CD14-positive monocyte (primary cell): ENCODE measurements at regions not wholly inside any gene's neighbourhood (a gene's known extent, or its start where the extent isn't known, plus 50 kb on each side); places are given as distances from the start of the nearest gene placed in this dataset.

Experiments used
- DNase-seq, 3 donors: peaks; one replicate each; pipeline ENCODE4 v3.0.0-alpha.2; 2011 to 2022
- H2AFZ ChIP-seq: 2 replicates; pipeline ENCODE4 v1.6.0; 2012; ENCODE audit warnings: mild to moderate bottlenecking, low read depth, low read length, inconsistent platforms; ENCODE audit not compliant: insufficient read depth, poor library complexity, severe bottlenecking
- H3K27ac ChIP-seq, 2 donors: 1 replicate in 1 of 2; 2 replicates in 1 of 2; pipeline ENCODE4 v1.5.1; 2012 to 2013; ENCODE audit warnings: low read length in 2 of 2, control low read depth in 1 of 2, inconsistent platforms in 1 of 2, low read depth in 1 of 2, mild to moderate bottlenecking in 1 of 2
- H3K27me3 ChIP-seq, 2 donors: one replicate each; pipeline versions ENCODE4 v1.6.0 to v1.6.1; 2011 to 2013; ENCODE audit warnings: low read length in 2 of 2; ENCODE audit not compliant: control insufficient read depth in 2 of 2, insufficient read depth in 2 of 2
- H3K36me3 ChIP-seq, 2 donors: replicated peaks in 1 of 2; 1 replicate in 1 of 2; 2 replicates in 1 of 2; pipeline versions ENCODE4 v1.5.1 to v1.6.1; 2012 to 2013; ENCODE audit warnings: low read length in 2 of 2, control low read depth in 1 of 2, inconsistent platforms in 1 of 2, mild to moderate bottlenecking in 1 of 2; ENCODE audit not compliant: insufficient read depth in 2 of 2, control insufficient read depth in 1 of 2
- H3K4me1 ChIP-seq, 2 donors: 1 replicate in 1 of 2; 2 replicates in 1 of 2; pipeline versions ENCODE4 v1.5.1 to v1.6.1; 2012 to 2013; ENCODE audit warnings: low read length in 2 of 2, control low read depth in 1 of 2, inconsistent platforms in 1 of 2, mild to moderate bottlenecking in 1 of 2, moderate library complexity in 1 of 2; ENCODE audit not compliant: insufficient read depth in 2 of 2, control insufficient read depth in 1 of 2
- H3K4me2 ChIP-seq: replicated peaks from 2 replicates; pipeline ENCODE3; 2012; ENCODE audit warnings: low read length, moderate library complexity, mild to moderate bottlenecking; ENCODE audit not compliant: poor library complexity, severe bottlenecking; ENCODE audit errors: extremely low read depth
- H3K4me3 ChIP-seq, 3 experiments: fragments of 200-600 bp in 1 of 3; sonication (generic) in 1 of 3; replicated peaks in 1 of 3; 1 replicate in 2 of 3; 2 replicates in 1 of 3; pipeline ENCODE4 v1.5.1; 2011 to 2013; ENCODE audit warnings: low read length in 3 of 3, mild to moderate bottlenecking in 3 of 3, control low read depth in 2 of 3, low read depth in 2 of 3, inconsistent platforms in 1 of 3, moderate library complexity in 1 of 3
- H3K79me2 ChIP-seq: 2 replicates; pipeline ENCODE4 v1.6.0; 2012; ENCODE audit warnings: mild to moderate bottlenecking, control low read depth, inconsistent platforms, low read length, moderate library complexity; ENCODE audit not compliant: insufficient read depth
- H3K9ac ChIP-seq: 2 replicates; pipeline ENCODE4 v1.6.0; 2017; ENCODE audit warnings: low read length, mild to moderate bottlenecking; ENCODE audit not compliant: insufficient read depth, poor library complexity, severe bottlenecking
- H3K9me3 ChIP-seq, 2 donors: replicated peaks in 1 of 2; 1 replicate in 1 of 2; 2 replicates in 1 of 2; pipeline versions ENCODE4 v1.5.1 to v1.6.1; 2012 to 2013; ENCODE audit warnings: low read length in 2 of 2, control low read depth in 1 of 2; ENCODE audit not compliant: control insufficient read depth in 1 of 2, insufficient read depth in 1 of 2
- H4K20me1 ChIP-seq: 2 replicates; pipeline ENCODE4 v1.6.0; 2012; ENCODE audit warnings: mild to moderate bottlenecking, low read length, control low read depth, moderate library complexity; ENCODE audit not compliant: insufficient read depth
- H3K27ac Mint-ChIP-seq, 7 donors: one replicate each; pipeline ENCODE4 v1.8.0; 2020; ENCODE audit warnings: mild to moderate bottlenecking in 7 of 7, mixed read lengths in 7 of 7, moderate library complexity in 6 of 7, inconsistent platforms in 2 of 7
- H3K27me3 Mint-ChIP-seq, 3 donors: one replicate each; pipeline ENCODE4 v1.8.0; 2021 to 2022; ENCODE audit warnings: low read depth in 3 of 3, mild to moderate bottlenecking in 3 of 3, mixed read lengths in 3 of 3, moderate library complexity in 3 of 3, inconsistent platforms in 1 of 3
- H3K36me3 Mint-ChIP-seq, 2 donors: one replicate each; pipeline ENCODE4 v1.8.0; 2020; ENCODE audit warnings: mixed read lengths in 2 of 2, inconsistent platforms in 1 of 2, mild to moderate bottlenecking in 1 of 2
- H3K4me1 Mint-ChIP-seq: one replicate; pipeline ENCODE4 v1.8.0; 2020; ENCODE audit warnings: mild to moderate bottlenecking, mixed read lengths
- H3K4me3 Mint-ChIP-seq, 2 donors: one replicate each; pipeline ENCODE4 v1.8.0; 2020; ENCODE audit warnings: mild to moderate bottlenecking in 2 of 2, mixed read lengths in 2 of 2, moderate library complexity in 1 of 2
- H3K9me3 Mint-ChIP-seq, 7 donors: one replicate each; pipeline ENCODE4 v1.8.0; 2020 to 2022; ENCODE audit warnings: mixed read lengths in 7 of 7, mild to moderate bottlenecking in 6 of 7, moderate library complexity in 6 of 7, inconsistent platforms in 2 of 7
- CTCF ChIP-seq: fragments of 200-600 bp; IDR thresholded peaks from one replicate; pipeline ENCODE4 v1.8.0; 2022; ENCODE audit warnings: antibody characterized with exemption, mild to moderate bottlenecking
- WGBS: methylation state at CpG from one replicate; pipeline ENCODE4 v1.1.5; 2013; ENCODE audit warnings: missing lambda C conversion rate; ENCODE audit not compliant: insufficient coverage; 5-methylcytosine and 5-hydroxymethylcytosine counted together
- intact Hi-C, 2 donors: fragments of 100-400 bp; cut with micrococcal nuclease; formaldehyde crosslinking; loops; one replicate each; pipeline versions ENCODE4 v1.15.0 to v1.15.1; 2023

GRCh38 chr2:3051266-3051665 is 326.4 kb downstream of the EIPR1 start:
- 48% methylated on average over 5 of the region's 5 CpGs for whole genome bisulfite sequencing
- no peak overlapping the region for H3K4me2 ChIP-seq
- no peaks in the 10 kb centered on the region for H3K9me3 ChIP-seq
- H3K4me1 ChIP-seq, result no peaks in the 10 kb centered on the region
- no peaks in the 10 kb centered on the region for H3K79me2 ChIP-seq
- H2AFZ ChIP-seq, result no peak overlapping the region
- H3K27me3 ChIP-seq, result no peaks in the 10 kb centered on the region
- TF ChIP-seq CTCF, result no peak
- no peak for DNase-seq
- H3K36me3 ChIP-seq, result no peaks in the 10 kb centered on the region
- no peak overlapping the region for H3K27ac ChIP-seq
- intact Hi-C loops, result no loop called here
- no peak overlapping the region for H3K9ac ChIP-seq
- no peaks in the 10 kb centered on the region for H3K36me3 Mint-ChIP-seq
- no peak overlapping the region for H3K4me3 Mint-ChIP-seq
- peak overlapping the region in 1 of 7 donors; percentile 50 for H3K27ac Mint-ChIP-seq
- no peak overlapping the region for H3K4me3 ChIP-seq
- no peaks in the 10 kb centered on the region for H4K20me1 ChIP-seq
- H3K27me3 Mint-ChIP-seq, result peaks cover 0 to 2% (median 0%) of the 10 kb centered on the region in 3 donors
- H3K9me3 Mint-ChIP-seq, result peaks cover 0 to 5% (median 3%) of the 10 kb centered on the region in 7 donors
- H3K4me1 Mint-ChIP-seq, result peaks cover 1% of the 10 kb centered on the region

GRCh38 chr2:3046170-3046865 is 331.3 kb downstream of the EIPR1 start:
- Histone ChIP-seq H3K9ac (no peak overlapping the region), H3K4me3 (no peak overlapping the region), H3K36me3 (no peaks in the 10 kb centered on the region), H2AFZ (no peak overlapping the region), H3K4me1 (no peaks in the 10 kb centered on the region), H3K27me3 (no peaks in the 10 kb centered on the region), H4K20me1 (no peaks in the 10 kb centered on the region), H3K4me2 (no peak overlapping the region), H3K9me3 (peaks cover 0 to 6% of the 10 kb centered on the region in 2 donors), H3K79me2 (no peaks in the 10 kb centered on the region), H3K27ac (no peak overlapping the region)
- Mint-ChIP-seq H3K27me3 (peaks cover 0 to 2% (median 0%) of the 10 kb centered on the region in 3 donors), H3K36me3 (no peaks in the 10 kb centered on the region), H3K27ac (no peak overlapping the region), H3K4me1 (peaks cover 1% of the 10 kb centered on the region), H3K9me3 (peaks cover 0 to 4% (median 2%) of the 10 kb centered on the region in 7 donors), H3K4me3 (no peak overlapping the region)
- no peak for TF ChIP-seq CTCF
- 94% methylated on average over 12 of the region's 14 CpGs for whole genome bisulfite sequencing
- intact Hi-C loops, result no loop called here
- no peak for DNase-seq
